ENCODE measurements at regions not wholly inside any gene's neighbourhood (a gene's known extent, or its start where the extent isn't known, plus 50 kb on each side); places are given as distances from the start of the nearest gene placed in this dataset.

DNA sequence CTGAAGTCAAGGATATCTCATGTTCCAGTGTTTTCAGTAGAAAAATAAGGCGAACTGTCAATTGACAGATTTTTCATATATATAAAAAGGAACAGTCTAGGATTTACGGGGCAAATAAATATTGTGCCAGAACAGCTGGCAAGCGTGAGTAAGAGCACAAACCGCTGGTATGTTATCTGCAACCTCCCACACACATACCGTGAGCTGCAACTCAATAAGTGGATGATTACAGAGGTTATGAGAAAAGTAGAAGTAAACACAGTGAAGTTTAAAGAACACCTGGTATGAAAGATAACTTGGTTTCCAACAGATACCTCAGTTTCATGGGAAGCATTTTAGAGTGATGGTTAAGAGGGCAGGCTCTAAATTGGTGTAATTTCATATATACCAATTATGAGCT is 733.4 kb downstream of the TUSC7 start:
- TF ChIP-seq POLR2A (IDR thresholded peaks at IDR 0.05) = no peak
- TF ChIP-seq, protein P1, sequence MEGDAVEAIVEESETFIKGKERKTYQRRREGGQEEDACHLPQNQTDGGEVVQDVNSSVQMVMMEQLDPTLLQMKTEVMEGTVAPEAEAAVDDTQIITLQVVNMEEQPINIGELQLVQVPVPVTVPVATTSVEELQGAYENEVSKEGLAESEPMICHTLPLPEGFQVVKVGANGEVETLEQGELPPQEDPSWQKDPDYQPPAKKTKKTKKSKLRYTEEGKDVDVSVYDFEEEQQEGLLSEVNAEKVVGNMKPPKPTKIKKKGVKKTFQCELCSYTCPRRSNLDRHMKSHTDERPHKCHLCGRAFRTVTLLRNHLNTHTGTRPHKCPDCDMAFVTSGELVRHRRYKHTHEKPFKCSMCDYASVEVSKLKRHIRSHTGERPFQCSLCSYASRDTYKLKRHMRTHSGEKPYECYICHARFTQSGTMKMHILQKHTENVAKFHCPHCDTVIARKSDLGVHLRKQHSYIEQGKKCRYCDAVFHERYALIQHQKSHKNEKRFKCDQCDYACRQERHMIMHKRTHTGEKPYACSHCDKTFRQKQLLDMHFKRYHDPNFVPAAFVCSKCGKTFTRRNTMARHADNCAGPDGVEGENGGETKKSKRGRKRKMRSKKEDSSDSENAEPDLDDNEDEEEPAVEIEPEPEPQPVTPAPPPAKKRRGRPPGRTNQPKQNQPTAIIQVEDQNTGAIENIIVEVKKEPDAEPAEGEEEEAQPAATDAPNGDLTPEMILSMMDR (IDR thresholded peaks at IDR 0.05) = no peak

All from adrenal gland (tissue), 5 donors.